ENCODE measurements at regions not wholly inside any gene's neighbourhood (a gene's known extent, or its start where the extent isn't known, plus 50 kb on each side); places are given as distances from the start of the nearest gene placed in this dataset.
"Not testable (repeated sequence)": the region's sequence is repeated elsewhere in the genome, so short reads cannot be mapped to it uniquely, and the experiment has no call there.

GRCh38 chr2:182597570-182598295 is 118.3 kb upstream of the DNAJC10 start:
- intact Hi-C loops (cut with DNase I; ENCODE audit: low total_unique reads): no loop called here
- Histone ChIP-seq H3K27me3 (no peaks in the 10 kb centered on the region), H3K36me3 (ENCODE audit: low read depth, missing control alignments) (no peaks in the 10 kb centered on the region), H3K4me3 (no peak overlapping the region), H3K4me1 (no peaks in the 10 kb centered on the region), H3K9me3 (no peaks in the 10 kb centered on the region), H3K27ac (no peak overlapping the region)
- no peak for DNase-seq
- WGBS, 2 donors: 70 to 75% methylated on average over 7 of the region's 7 CpGs
- TF ChIP-seq CTCF (IDR thresholded peaks at IDR 0.05) (no peak), POLR2A (IDR thresholded peaks at IDR 0.05) (no peak)

GRCh38 chr2:182598626-182599025 is 117.4 kb upstream of the DNAJC10 start:
- TF ChIP-seq CTCF (IDR thresholded peaks at IDR 0.05) (no peak), POLR2A (IDR thresholded peaks at IDR 0.05) (no peak)
- no peak for DNase-seq
- Histone ChIP-seq H3K27ac (no peak overlapping the region), H3K4me3 (no peak overlapping the region), H3K4me1 (no peaks in the 10 kb centered on the region), H3K9me3 (no peaks in the 10 kb centered on the region), H3K36me3 (ENCODE audit: low read depth, missing control alignments) (no peaks in the 10 kb centered on the region), H3K27me3 (no peaks in the 10 kb centered on the region)
- 92 to 96% methylated on average over 5 of the region's 5 CpGs for WGBS, 2 donors
- intact Hi-C loops (cut with DNase I; ENCODE audit: low total_unique reads): no loop called here

GRCh38 chr2:182605166-182605565 is 110.9 kb upstream of the DNAJC10 start:
- Histone ChIP-seq H3K4me1 (no peaks in the 10 kb centered on the region), H3K36me3 (ENCODE audit: low read depth, missing control alignments) (no peaks in the 10 kb centered on the region), H3K9me3 (no peaks in the 10 kb centered on the region), H3K27me3 (no peaks in the 10 kb centered on the region), H3K4me3 (no peak overlapping the region), H3K27ac (no peak overlapping the region)
- intact Hi-C loops (cut with DNase I; ENCODE audit: low total_unique reads): no loop called here
- no peak for TF ChIP-seq POLR2A (IDR thresholded peaks at IDR 0.05)
- DNase-seq: no peak
- WGBS, 2 donors: 94 to 95% methylated on average over 4 of the region's 4 CpGs

- H3K9me3 ChIP-seq: no peaks in the 10 kb centered on the region
- H3K4me3 ChIP-seq: no peak overlapping the region
- no peaks in the 10 kb centered on the region for H3K27me3 ChIP-seq
- no peak for DNase-seq
- intact Hi-C loops (cut with DNase I; ENCODE audit: low total_unique reads): no loop called here
- TF ChIP-seq CTCF (IDR thresholded peaks at IDR 0.05): no peak
- TF ChIP-seq POLR2A (IDR thresholded peaks at IDR 0.05): no peak
- H3K36me3 ChIP-seq (ENCODE audit: low read depth, missing control alignments): no peaks in the 10 kb centered on the region
- no peak overlapping the region for H3K27ac ChIP-seq
- no peaks in the 10 kb centered on the region for H3K4me1 ChIP-seq
- 71 to 73% methylated on average over 8 of the region's 8 CpGs for WGBS, 2 donors
Measured at GRCh38 chr2:182606728-182607681, 109.1 kb upstream of the DNAJC10 start.

- peak; percentile 16 for DNase-seq
- H3K4me1 ChIP-seq: no peaks in the 10 kb centered on the region
- H3K27me3 ChIP-seq: no peaks in the 10 kb centered on the region
- peak overlapping the region; percentile 24 to 57 for H3K4me3 ChIP-seq
- no peak for TF ChIP-seq CTCF (IDR thresholded peaks at IDR 0.05)
- no peaks in the 10 kb centered on the region for H3K36me3 ChIP-seq (ENCODE audit: low read depth, missing control alignments)
- no peaks in the 10 kb centered on the region for H3K9me3 ChIP-seq
- intact Hi-C loops (cut with DNase I; ENCODE audit: low total_unique reads): no loop called here
- no peak overlapping the region for H3K27ac ChIP-seq
- WGBS, 2 donors: 75 to 78% methylated on average over 10 to 47 of the region's 48 CpGs
Measured at GRCh38 chr2:182608181-182608845, 107.7 kb upstream of the DNAJC10 start.

- H3K27ac ChIP-seq: not testable (repeated sequence)
Measured at GRCh38 chr2:182609005-182609404, 107.1 kb upstream of the DNAJC10 start.

More at GRCh38 chr2:182609005-182609404, 107.1 kb upstream of the DNAJC10 start:
- WGBS, 2 donors: 75 to 83% methylated on average over 4 of the region's 4 CpGs
- H3K36me3 ChIP-seq (ENCODE audit: low read depth, missing control alignments); H3K27me3 ChIP-seq; H3K4me3 ChIP-seq; intact Hi-C loops (cut with DNase I; ENCODE audit: low total_unique reads); H3K9me3 ChIP-seq; H3K4me1 ChIP-seq: not testable (repeated sequence)
- peak; percentile 44 for DNase-seq
